AG20443 (cell line): ENCODE measurements at regions not wholly inside any gene's neighbourhood (a gene's known extent, or its start where the extent isn't known, plus 50 kb on each side); places are given as distances from the start of the nearest gene placed in this dataset.
"Not testable (repeated sequence)": the region's sequence is repeated elsewhere in the genome, so short reads cannot be mapped to it uniquely, and the experiment has no call there.

Experiments used
- DNase-seq: peaks from one replicate; pipeline ENCODE4 v3.0.0; 2012; ENCODE audit warnings: low spot score, mixed read lengths

DNA sequence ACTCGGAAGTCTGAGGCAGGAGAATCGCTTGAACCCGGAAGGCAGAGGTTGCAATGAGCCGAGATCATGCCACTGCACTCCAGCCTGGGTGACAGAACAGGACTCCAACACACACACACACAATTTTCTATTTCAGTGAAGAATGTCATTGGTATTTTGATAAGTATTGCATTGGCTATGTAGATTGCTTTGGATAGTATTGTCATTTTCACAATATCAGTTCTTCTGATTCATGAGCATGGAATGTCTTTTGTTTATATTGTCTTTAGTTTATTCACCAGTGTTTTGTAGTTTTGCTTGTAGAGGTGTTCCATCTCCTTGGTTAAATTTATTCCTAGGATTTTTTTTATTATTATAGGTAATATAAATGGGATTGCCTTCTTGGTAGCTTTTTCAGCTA is 693.4 kb upstream of the SYT4 start:
- no peak for DNase-seq

- DNase-seq, result no peak
Measured at GRCh38 chr18:43978174-43978573, 700.9 kb upstream of the SYT4 start.

DNA sequence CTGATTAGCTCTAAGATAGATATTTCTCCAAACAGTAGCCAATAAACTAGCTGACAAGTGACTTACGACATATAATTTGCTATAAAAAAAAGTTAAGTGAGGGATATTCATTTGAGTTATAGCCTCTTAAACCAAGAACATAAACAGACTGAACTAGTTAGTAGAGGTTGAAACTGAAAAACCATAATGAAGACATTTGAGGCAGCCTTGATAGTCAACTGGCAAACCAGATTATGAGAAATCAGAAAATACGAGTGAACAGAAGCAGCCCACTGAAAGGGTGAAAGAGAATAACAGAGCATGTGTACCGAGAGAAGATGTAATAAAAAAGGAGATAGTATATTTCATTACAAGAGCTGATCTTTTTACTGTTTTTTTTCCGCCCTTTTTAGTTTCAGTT is 698.1 kb upstream of the SETBP1 start:
- no peak for DNase-seq

GRCh38 chr18:43987061-43987460 is 693.6 kb upstream of the SETBP1 start:
- DNase-seq, result not testable (repeated sequence)

DNA sequence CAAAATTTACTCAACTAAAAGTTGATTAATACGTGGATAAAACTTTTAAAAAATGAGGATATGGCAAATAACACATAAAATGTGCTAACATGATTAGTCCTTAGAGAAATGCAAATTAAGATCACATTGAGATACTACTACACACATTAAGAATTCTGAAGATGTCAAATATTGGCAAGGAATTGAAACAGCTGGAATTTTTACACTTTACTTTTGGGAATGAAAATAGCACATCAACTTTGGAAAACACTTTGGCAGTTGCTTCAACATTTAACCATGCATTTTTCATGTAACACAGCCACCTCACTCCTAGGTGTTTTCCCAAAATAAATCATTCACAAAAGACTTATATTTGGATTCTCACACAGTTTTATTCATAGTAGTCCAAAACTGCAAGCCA is 687.9 kb upstream of the SETBP1 start:
- DNase-seq, result no peak

DNA sequence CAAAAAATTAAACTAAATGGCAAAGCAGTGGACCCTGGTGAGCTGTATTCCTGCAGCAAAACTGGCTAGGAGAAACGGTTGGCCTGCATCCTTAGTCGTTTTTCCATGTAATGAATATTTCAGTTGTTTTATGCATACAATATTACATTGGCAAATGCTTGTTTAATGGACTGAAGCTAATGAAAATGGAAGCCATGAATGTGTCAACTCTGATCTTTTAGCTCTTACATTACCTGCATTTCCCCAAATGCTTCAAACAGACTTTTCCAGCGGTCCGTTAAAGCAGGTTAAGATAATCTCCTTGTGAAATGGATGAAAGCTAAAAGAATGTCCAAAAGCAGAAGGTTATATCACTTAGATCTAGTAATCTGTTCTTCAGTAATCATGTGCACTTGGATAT is 686.3 kb upstream of the SETBP1 start:
- no peak for DNase-seq

- no peak for DNase-seq
Measured at GRCh38 chr18:44013871-44014270, 666.8 kb upstream of the SETBP1 start.

GRCh38 chr18:44025421-44025820 is 655.3 kb upstream of the SETBP1 start:
- DNase-seq, result no peak

DNA sequence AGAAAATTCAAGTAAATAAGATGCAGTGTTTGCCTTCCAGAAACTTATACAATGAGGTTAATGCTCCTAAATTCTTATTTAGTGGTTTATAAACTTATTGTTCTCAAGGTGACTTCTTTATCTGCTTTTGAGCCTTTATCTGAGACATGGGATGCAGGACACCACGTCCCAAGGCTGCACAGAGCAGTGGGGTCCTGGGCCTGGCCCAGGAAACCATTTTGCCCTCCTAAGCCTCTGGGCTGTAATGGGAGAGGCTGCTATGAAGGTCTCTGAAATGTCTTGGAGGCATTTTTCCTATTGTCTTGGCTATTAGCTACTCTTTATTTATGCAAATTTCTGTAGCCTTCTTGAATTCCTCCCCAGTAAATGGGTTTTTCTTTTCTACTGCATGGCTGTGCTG is 652.6 kb upstream of the SETBP1 start:
- no peak for DNase-seq

- no peak for DNase-seq
Measured at GRCh38 chr18:44031063-44031462, 649.6 kb upstream of the SETBP1 start.

DNA sequence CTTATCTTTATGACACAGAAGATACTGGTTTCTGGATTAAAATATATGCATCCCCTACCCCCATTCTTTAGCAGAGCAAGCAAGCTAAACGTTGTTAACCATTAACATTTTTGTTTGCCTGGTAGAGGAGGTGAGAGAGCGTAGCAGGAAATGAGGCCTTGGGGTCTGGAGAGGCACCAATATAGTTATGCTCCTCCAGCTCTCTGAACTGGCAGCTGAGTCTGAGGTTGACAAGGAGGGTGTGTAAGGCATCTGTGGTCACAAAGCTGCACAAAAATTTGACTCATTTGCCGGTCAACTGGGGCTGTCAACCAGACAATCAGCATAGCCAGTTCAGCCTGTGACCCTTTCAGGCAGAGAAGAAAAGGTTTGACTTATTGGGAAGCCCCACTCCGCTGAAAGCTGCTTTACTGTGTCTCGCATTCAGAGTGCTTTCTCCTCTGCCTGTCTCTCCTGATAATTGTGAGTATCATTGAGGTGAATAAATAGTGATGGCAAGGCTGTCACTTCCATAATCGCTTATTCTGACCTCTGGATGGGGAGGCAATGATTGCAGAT is 647.5 kb upstream of the SETBP1 start:
- DNase-seq, result no peak

- DNase-seq, result no peak
Measured at GRCh38 chr18:44035554-44035953, 645.1 kb upstream of the SETBP1 start.

DNA sequence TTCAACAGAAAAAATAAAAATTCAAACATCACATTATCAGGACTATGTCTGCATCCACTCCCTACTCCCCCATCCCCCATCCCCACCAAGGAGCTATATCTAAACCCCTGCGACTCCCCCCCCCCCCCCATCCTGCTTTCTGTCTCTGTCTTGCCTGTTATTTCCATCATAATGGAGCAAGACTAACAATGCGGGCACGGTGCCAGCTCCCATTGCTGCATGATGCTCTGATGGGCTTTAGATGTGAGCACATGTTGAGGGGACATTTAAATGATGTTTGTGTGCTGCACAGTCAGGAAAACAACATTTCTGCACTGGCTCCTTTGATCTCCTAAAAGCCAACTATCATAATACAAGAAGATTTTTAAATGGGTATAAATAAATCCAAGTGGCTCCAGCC is 644.2 kb upstream of the SETBP1 start:
- no peak for DNase-seq

DNA sequence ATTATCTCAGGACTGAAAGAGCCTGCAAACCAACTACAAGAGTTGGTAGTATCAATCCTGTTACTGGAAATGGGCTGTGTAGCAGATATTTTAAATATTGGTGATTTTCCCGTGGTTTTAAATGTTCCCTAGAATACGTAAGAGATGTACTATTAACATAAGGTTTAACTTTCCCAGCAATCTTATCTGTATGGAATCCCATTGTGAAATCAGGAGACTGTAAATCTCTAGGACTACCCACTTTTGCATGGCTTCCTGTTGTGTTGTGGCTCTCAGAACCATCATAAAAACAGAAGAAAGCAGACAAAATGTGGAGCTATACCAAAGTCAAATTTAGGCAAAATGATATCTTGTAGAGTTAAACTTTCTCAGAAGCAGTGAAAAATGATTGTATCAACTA is 641.5 kb upstream of the SETBP1 start:
- DNase-seq, result no peak

- no peak for DNase-seq
Measured at GRCh38 chr18:44039826-44040225, 640.9 kb upstream of the SETBP1 start.

DNA sequence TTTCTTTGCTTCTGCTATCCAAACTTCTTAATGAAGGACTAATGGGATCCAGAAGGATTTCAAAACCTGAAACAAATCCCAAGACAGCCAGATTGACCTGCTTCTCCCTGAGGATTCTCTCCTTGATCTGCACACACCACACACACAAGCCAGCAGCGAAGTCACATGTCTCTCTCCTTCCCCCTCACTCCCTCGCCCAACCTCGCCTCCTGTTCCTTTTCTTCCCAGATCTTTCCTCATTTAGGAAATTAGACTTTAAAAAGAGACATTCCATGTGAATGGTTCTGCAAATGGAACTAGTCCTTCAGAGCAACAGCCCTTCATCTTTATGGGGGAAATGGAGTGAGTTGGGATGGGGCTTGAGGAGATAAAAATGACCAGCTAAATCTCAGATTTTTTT is 639.1 kb upstream of the SETBP1 start:
- no peak for DNase-seq

- DNase-seq, result no peak
Measured at GRCh38 chr18:44041961-44042360, 638.7 kb upstream of the SETBP1 start.

DNA sequence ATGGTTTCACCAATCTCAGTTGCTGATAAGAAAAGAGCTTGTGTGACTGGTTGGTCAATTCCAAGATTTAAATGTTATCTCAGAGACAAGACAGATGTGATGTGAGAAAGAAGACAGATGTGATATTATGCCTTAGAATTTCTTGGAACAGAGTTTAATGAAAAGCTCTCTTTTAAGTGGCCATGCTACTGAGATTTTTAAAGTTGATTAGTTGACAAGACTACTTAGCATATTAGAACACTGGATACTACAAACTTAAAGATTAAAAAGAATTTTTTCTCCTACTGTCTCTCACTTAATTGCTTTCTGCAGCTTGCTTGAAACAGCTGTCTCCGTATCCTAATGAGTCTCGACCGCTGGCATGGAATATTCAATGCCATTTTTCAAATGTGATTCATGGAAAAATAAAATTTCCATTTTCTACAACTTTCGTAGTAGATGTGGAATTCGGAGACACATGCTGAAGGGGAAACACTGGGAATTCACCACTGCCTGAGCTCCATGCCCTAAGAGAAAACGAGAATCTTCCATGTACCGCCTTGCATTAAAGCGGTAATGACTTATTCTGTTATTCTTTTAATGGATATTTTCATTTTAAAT is 634.2 kb upstream of the SETBP1 start:
- DNase-seq, result no peak

GRCh38 chr18:44047585-44047984 is 633.1 kb upstream of the SETBP1 start:
- DNase-seq, result no peak

- no peak for DNase-seq
Measured at GRCh38 chr18:44048435-44048834, 632.3 kb upstream of the SETBP1 start.

DNA sequence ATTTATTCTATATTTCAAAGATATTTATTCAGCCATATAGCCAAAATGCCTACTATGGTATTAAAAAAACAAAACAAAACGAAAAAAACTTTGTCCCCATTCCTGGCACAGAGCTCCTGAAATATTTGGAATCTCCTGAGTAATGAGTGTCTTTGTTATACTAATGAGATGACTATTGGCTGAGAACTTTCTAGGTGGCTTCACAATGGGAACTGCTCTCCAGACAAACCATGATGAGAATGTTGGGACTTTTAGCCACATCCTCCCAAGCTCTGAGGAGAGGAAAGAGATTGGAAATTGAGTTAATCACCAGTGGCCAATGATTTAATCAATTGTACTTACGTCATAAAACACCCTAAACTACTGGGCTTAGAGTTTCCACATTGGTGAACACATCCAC is 631.8 kb upstream of the SETBP1 start:
- DNase-seq, result no peak

GRCh38 chr18:44051026-44051425 is 629.7 kb upstream of the SETBP1 start:
- no peak for DNase-seq

- DNase-seq, result no peak
Measured at GRCh38 chr18:44054514-44054913, 626.2 kb upstream of the SETBP1 start.

GRCh38 chr18:44060197-44060596 is 620.5 kb upstream of the SETBP1 start:
- DNase-seq, result no peak

DNA sequence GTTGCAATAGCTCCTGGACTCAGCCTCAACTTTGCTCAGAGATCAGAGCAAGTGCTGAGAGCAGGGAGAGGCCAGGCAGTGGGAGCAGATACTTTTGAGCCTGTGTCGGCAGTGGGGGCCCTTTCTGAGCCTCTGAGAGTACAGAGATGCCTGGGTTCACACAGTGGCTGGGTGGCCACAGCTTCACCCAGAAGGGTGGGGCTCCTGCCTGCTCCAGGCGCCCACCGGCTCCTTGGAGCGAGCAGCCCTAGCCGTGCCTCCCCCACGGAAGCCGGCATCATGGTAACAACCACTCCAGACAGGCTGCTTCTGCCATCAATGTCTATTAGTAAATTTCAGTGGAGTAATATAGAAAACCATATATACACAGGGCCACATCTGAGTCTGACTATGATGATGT is 619.2 kb upstream of the SETBP1 start:
- DNase-seq, result no peak
